ENCODE measurements at regions not wholly inside any gene's neighbourhood (a gene's known extent, or its start where the extent isn't known, plus 50 kb on each side); places are given as distances from the start of the nearest gene placed in this dataset.

DNA sequence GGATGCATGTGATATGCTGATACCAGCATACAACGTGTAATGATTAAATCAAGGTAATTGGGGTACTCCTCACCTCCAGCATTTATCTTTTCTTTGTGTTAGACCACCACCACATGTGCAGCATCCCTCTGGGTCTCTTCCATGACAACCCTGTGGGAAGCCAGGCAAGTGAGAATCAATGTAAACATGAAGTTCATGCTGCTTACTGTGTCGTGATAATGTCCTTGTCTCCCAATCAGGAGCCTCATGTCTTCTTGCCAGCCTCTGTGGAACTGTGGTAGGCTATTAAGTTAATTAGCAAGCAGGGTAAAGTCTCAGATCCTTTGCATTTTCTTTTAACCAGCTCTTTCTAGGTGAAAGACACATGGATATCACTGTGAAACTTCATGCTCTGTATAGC is 126.7 kb downstream of the TES start:
- TF ChIP-seq POLR2A (IDR thresholded peaks at IDR 0.05; ENCODE audit: low read depth, low read length) (no peak), POLR2AphosphoS5 (IDR thresholded peaks at IDR 0.05; ENCODE audit: low read depth, low read length) (no peak)

Data from GM12892 (cell line).